CD4-positive, alpha-beta memory T cell (primary cell): ENCODE measurements at regions not wholly inside any gene's neighbourhood (a gene's known extent, or its start where the extent isn't known, plus 50 kb on each side); places are given as distances from the start of the nearest gene placed in this dataset.
"Not testable (repeated sequence)": the region's sequence is repeated elsewhere in the genome, so short reads cannot be mapped to it uniquely, and the experiment has no call there.

Source experiments
- CTCF ChIA-PET: fragments of 350-600 bp; sonication (Branson Sonifier 250); formaldehyde crosslinking; loops from one replicate; lab custom pipeline; 2021; ENCODE audit warnings: inconsistent platforms; ENCODE audit not compliant: partially characterized antibody; lab: Charles Lee
- POLR2A ChIA-PET: fragments of 350-600 bp; sonication (Branson Sonifier 250); formaldehyde crosslinking; loops from one replicate; lab custom pipeline; 2021; ENCODE audit not compliant: partially characterized antibody; lab: Charles Lee
- DNase-seq, 5 donors: peaks; one replicate each; pipeline versions ENCODE4 v3.0.0 to v3.0.0-alpha.2; 2020 to 2022; ENCODE audit warnings: mixed read lengths in 1 of 5
- H3K27ac ChIP-seq: one replicate; pipeline ENCODE4 v1.7.0; 2013; ENCODE audit warnings: low read depth, low read length
- H3K27me3 ChIP-seq: 2 replicates; pipeline ENCODE4 v1.7.0; 2013; ENCODE audit warnings: mild to moderate bottlenecking, low read length, moderate library complexity; ENCODE audit not compliant: insufficient read depth
- H3K36me3 ChIP-seq: 2 replicates; pipeline ENCODE4 v1.7.0; 2013; ENCODE audit warnings: mild to moderate bottlenecking, low read length, moderate library complexity; ENCODE audit not compliant: insufficient read depth
- H3K4me1 ChIP-seq: 2 replicates; pipeline ENCODE4 v1.7.0; 2013; ENCODE audit warnings: mild to moderate bottlenecking, low read length, moderate library complexity; ENCODE audit not compliant: insufficient read depth
- H3K4me3 ChIP-seq, 2 donors: one replicate each; pipeline ENCODE4 v1.7.0; 2013; ENCODE audit warnings: low read length in 2 of 2, mild to moderate bottlenecking in 1 of 2
- H3K9me3 ChIP-seq, 2 donors: one replicate each; pipeline ENCODE4 v1.7.0; 2013; ENCODE audit warnings: low read length in 2 of 2, control low read depth in 1 of 2; ENCODE audit not compliant: control insufficient read depth in 1 of 2
- H3K27ac Mint-ChIP-seq, 7 donors: one replicate each; pipeline ENCODE4 v1.8.0; 2020 to 2021; ENCODE audit warnings: mixed read lengths in 7 of 7, mild to moderate bottlenecking in 6 of 7, inconsistent platforms in 3 of 7, moderate library complexity in 3 of 7
- H3K27me3 Mint-ChIP-seq, 2 donors: one replicate each; pipeline ENCODE4 v1.8.0; 2020 to 2021; ENCODE audit warnings: mixed read lengths in 2 of 2
- H3K36me3 Mint-ChIP-seq, 2 donors: one replicate each; pipeline ENCODE4 v1.8.0; 2020 to 2021; ENCODE audit warnings: mixed read lengths in 2 of 2, inconsistent platforms in 1 of 2, mild to moderate bottlenecking in 1 of 2
- H3K4me1 Mint-ChIP-seq, 4 donors: one replicate each; pipeline ENCODE4 v1.8.0; 2020 to 2021; ENCODE audit warnings: mixed read lengths in 4 of 4, mild to moderate bottlenecking in 1 of 4
- H3K4me3 Mint-ChIP-seq, 8 donors: one replicate each; pipeline ENCODE4 v1.8.0; 2020 to 2021; ENCODE audit warnings: mixed read lengths in 8 of 8, mild to moderate bottlenecking in 7 of 8, moderate library complexity in 6 of 8, inconsistent platforms in 3 of 8
- H3K9me3 Mint-ChIP-seq, 8 donors: one replicate each; pipeline ENCODE4 v1.8.0; 2020 to 2021; ENCODE audit warnings: mixed read lengths in 8 of 8, mild to moderate bottlenecking in 5 of 8, inconsistent platforms in 3 of 8, moderate library complexity in 1 of 8
- intact Hi-C: fragments of 100-400 bp; cut with micrococcal nuclease; formaldehyde crosslinking; loops from one replicate; pipeline ENCODE4 v1.15.1; 2023

GRCh38 chr7:114182837-114183236, 231.8 kb upstream of the FOXP2 start:
- Mint-ChIP-seq H3K4me3 (no peak overlapping the region), H3K36me3 (no peaks in the 10 kb centered on the region), H3K27me3 (peaks cover 0 to 1% of the 10 kb centered on the region in 2 donors), H3K27ac (no peak overlapping the region), H3K4me1 (no peaks in the 10 kb centered on the region), H3K9me3 (no peaks in the 10 kb centered on the region)
- CTCF ChIA-PET: no interaction called here
- H3K4me3 ChIP-seq: no peak overlapping the region
- POLR2A ChIA-PET: no interaction called here
- intact Hi-C loops: no loop called here
- no peak overlapping the region for H3K27ac ChIP-seq
- no peaks in the 10 kb centered on the region for H3K4me1 ChIP-seq
- H3K9me3 ChIP-seq: no peaks in the 10 kb centered on the region
- H3K36me3 ChIP-seq: no peaks in the 10 kb centered on the region
- H3K27me3 ChIP-seq: no peaks in the 10 kb centered on the region
- no peak for DNase-seq

- H3K27ac Mint-ChIP-seq: no peak overlapping the region
- Histone ChIP-seq H3K27me3 (no peaks in the 10 kb centered on the region), H3K27ac (no peak overlapping the region), H3K4me1 (no peaks in the 10 kb centered on the region), H3K36me3 (no peaks in the 10 kb centered on the region), H3K4me3 (no peak overlapping the region), H3K9me3 (no peaks in the 10 kb centered on the region)
- intact Hi-C loops: no loop called here
- POLR2A ChIA-PET: no interaction called here
- H3K36me3 Mint-ChIP-seq: no peaks in the 10 kb centered on the region
- no peak for DNase-seq
- H3K27me3 Mint-ChIP-seq: peaks cover 0 to 1% of the 10 kb centered on the region in 2 donors
- no peaks in the 10 kb centered on the region for H3K4me1 Mint-ChIP-seq
- H3K4me3 Mint-ChIP-seq: no peak overlapping the region
- no peaks in the 10 kb centered on the region for H3K9me3 Mint-ChIP-seq
- CTCF ChIA-PET: no interaction called here
Measured at GRCh38 chr7:114181280-114181679, 233.3 kb upstream of the FOXP2 start.

- Mint-ChIP-seq H3K4me1 (no peaks in the 10 kb centered on the region), H3K9me3 (no peaks in the 10 kb centered on the region), H3K27me3 (peaks cover 0 to 1% of the 10 kb centered on the region in 2 donors), H3K27ac (no peak overlapping the region), H3K4me3 (no peak overlapping the region), H3K36me3 (no peaks in the 10 kb centered on the region)
- H3K4me1 ChIP-seq: no peaks in the 10 kb centered on the region
- ChIA-PET POLR2A (no interaction called here), CTCF (no interaction called here)
- H3K36me3 ChIP-seq: no peaks in the 10 kb centered on the region
- intact Hi-C loops: no loop called here
- H3K4me3 ChIP-seq: no peak overlapping the region
- DNase-seq: no peak
- H3K27ac ChIP-seq: no peak overlapping the region
- no peaks in the 10 kb centered on the region for H3K27me3 ChIP-seq
- no peaks in the 10 kb centered on the region for H3K9me3 ChIP-seq
Measured at GRCh38 chr7:114180556-114181266, 233.9 kb upstream of the FOXP2 start.

- no peak overlapping the region for H3K4me3 Mint-ChIP-seq
- DNase-seq: no peak
- no peaks in the 10 kb centered on the region for H3K27me3 ChIP-seq
- intact Hi-C loops: no loop called here
- no peak overlapping the region for H3K4me3 ChIP-seq
- no peaks in the 10 kb centered on the region for H3K9me3 Mint-ChIP-seq
- H3K9me3 ChIP-seq: no peaks in the 10 kb centered on the region
- CTCF ChIA-PET: no interaction called here
- no peak overlapping the region for H3K27ac ChIP-seq
- H3K4me1 Mint-ChIP-seq: no peaks in the 10 kb centered on the region
- H3K36me3 ChIP-seq: no peaks in the 10 kb centered on the region
- no peaks in the 10 kb centered on the region for H3K4me1 ChIP-seq
- POLR2A ChIA-PET: no interaction called here
- H3K27me3 Mint-ChIP-seq: no peaks in the 10 kb centered on the region
- no peak overlapping the region for H3K27ac Mint-ChIP-seq
- H3K36me3 Mint-ChIP-seq: no peaks in the 10 kb centered on the region
Measured at GRCh38 chr7:114175125-114175524, 239.5 kb upstream of the FOXP2 start.

GRCh38 chr7:114173170-114173890, 241.3 kb upstream of the FOXP2 start:
- POLR2A ChIA-PET: no interaction called here
- no peak for DNase-seq
- Histone ChIP-seq H3K4me3 (no peak overlapping the region), H3K36me3 (no peaks in the 10 kb centered on the region), H3K9me3 (no peaks in the 10 kb centered on the region), H3K27me3 (no peaks in the 10 kb centered on the region), H3K4me1 (no peaks in the 10 kb centered on the region), H3K27ac (no peak overlapping the region)
- no peaks in the 10 kb centered on the region for H3K27me3 Mint-ChIP-seq
- no peaks in the 10 kb centered on the region for H3K36me3 Mint-ChIP-seq
- H3K9me3 Mint-ChIP-seq: peaks cover 0 to 4% (median 0%) of the 10 kb centered on the region in 8 donors
- H3K4me3 Mint-ChIP-seq: no peak overlapping the region
- CTCF ChIA-PET: no interaction called here
- intact Hi-C loops: no loop called here
- no peak overlapping the region for H3K27ac Mint-ChIP-seq
- no peaks in the 10 kb centered on the region for H3K4me1 Mint-ChIP-seq

- DNase-seq, H3K36me3 Mint-ChIP-seq, H3K4me1 Mint-ChIP-seq, H3K27me3 ChIP-seq, H3K9me3 ChIP-seq, CTCF ChIA-PET, H3K9me3 Mint-ChIP-seq, H3K4me1 ChIP-seq, POLR2A ChIA-PET, H3K4me3 Mint-ChIP-seq, H3K27me3 Mint-ChIP-seq, H3K27ac Mint-ChIP-seq, H3K4me3 ChIP-seq, intact Hi-C loops, H3K36me3 ChIP-seq, H3K27ac ChIP-seq: not testable (repeated sequence)
Measured at GRCh38 chr7:114169389-114169788, 245.2 kb upstream of the FOXP2 start.

GRCh38 chr7:114160925-114161324, 242.1 kb upstream of the PPP1R3A start:
- no peak overlapping the region for H3K4me3 ChIP-seq
- H3K27me3 ChIP-seq: no peaks in the 10 kb centered on the region
- H3K4me1 ChIP-seq: no peaks in the 10 kb centered on the region
- H3K9me3 ChIP-seq: no peaks in the 10 kb centered on the region
- ChIA-PET POLR2A (no interaction called here), CTCF (no interaction called here)
- H3K36me3 Mint-ChIP-seq: no peaks in the 10 kb centered on the region
- no peaks in the 10 kb centered on the region for H3K4me1 Mint-ChIP-seq
- H3K27ac Mint-ChIP-seq: no peak overlapping the region
- no peaks in the 10 kb centered on the region for H3K36me3 ChIP-seq
- H3K27ac ChIP-seq: no peak overlapping the region
- intact Hi-C loops: no loop called here
- H3K27me3 Mint-ChIP-seq: no peaks in the 10 kb centered on the region
- no peak overlapping the region for H3K4me3 Mint-ChIP-seq
- DNase-seq: no peak
- H3K9me3 Mint-ChIP-seq: peaks cover 0 to 2% (median 0%) of the 10 kb centered on the region in 8 donors
